Effector CD8-positive, alpha-beta T cell (primary cell): ENCODE measurements at regions not wholly inside any gene's neighbourhood (a gene's known extent, or its start where the extent isn't known, plus 50 kb on each side); places are given as distances from the start of the nearest gene placed in this dataset.
A peak's percentile ranks its signal among the peaks of the same experiment; 100 is the strongest.

Source experiments
- DNase-seq: peaks from one replicate; lab custom pipeline; 2025; lab: John Stamatoyannopoulos, UW

- peak; percentile 3 for DNase-seq
Observed at GRCh38 chr17:14813649-14814370, 451.3 kb downstream of the PMP22 start.

GRCh38 chr17:14808425-14808824, 456.7 kb downstream of the PMP22 start:
- no peak for DNase-seq

GRCh38 chr17:14805348-14805747, 459.8 kb downstream of the PMP22 start:
- DNase-seq, result no peak

DNA sequence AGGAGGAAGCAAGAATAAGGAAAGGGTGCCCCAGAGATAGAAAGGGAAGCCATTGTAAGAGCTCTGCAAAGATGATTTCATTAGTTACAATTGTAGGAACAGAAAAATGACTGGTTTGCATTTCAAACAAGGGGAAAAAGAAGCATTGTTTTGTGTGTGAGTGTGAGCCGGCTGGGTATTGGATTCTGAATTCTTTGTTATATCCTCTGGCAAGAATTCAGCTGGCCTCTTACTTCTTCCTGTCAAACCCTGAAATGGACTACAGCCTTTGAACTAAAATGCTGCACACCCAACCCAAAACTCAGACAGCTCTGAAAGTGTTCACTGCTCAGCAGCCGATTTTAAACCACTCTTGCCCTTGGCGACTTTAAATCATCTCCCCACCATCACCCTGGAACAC, 461.3 kb downstream of the PMP22 start:
- DNase-seq, result no peak

GRCh38 chr17:14797801-14798200, 467.3 kb downstream of the PMP22 start:
- DNase-seq, result no peak

DNA sequence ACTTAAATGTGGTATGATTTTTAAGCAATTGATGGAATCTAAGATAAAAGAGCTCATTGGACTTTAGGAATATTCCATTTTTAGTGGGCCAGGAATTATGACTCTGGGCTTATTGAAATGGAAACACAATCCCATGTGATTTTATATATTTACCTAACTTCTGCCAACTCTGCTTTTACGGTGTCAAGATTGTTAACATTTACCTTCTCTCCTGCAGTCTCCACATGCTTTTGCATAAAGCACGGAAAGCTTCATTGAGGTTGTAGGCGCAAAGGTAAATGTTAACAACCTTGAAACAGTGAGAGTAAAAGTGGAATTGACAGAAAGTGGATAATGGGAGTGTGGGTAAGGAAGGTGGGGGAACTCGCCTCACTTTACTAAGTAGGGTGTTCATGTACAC, 468.1 kb downstream of the PMP22 start:
- no peak for DNase-seq

GRCh38 chr17:14794961-14795360, 470.2 kb downstream of the PMP22 start:
- no peak for DNase-seq

DNA sequence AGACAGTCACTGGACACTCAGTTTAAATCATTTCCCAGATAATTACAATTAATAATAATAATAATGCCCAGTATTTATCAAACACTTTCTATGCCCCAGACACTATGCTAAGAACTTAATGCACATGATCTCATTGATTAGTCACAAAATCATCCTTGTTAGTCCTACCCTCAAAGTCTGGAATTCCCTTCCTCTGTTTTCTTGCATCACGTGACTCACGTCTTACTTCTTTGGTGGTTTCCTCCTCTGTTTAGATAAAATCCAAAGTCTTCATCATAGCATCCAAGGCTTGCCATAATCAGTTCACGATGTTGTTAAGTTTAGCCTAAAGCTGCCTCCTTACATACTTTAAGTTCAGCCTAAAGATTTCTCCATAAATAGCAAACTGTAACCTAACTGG, 471.9 kb downstream of the PMP22 start:
- DNase-seq, result no peak

DNA sequence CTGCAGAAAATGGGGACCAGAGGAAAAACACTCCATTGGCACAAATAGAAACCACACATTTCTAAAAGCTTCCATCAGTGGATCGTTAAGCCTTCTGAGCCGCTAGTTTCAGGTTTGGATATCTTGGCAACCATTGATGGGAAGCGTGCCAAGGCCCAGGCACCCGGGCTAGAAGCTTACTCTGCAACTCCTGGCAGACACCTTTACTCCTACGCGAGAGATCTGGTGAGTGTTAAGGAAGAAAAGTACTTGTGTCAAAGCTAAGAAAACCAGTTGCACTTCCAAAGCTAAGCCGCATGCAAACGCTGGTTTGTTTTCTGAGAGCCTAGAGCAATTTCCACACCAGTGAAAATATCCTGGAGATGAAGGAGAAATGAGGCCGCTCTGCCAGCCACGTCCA, 472.4 kb downstream of the PMP22 start:
- no peak for DNase-seq

GRCh38 chr17:14791221-14791620, 473.9 kb downstream of the PMP22 start:
- DNase-seq, result no peak

DNA sequence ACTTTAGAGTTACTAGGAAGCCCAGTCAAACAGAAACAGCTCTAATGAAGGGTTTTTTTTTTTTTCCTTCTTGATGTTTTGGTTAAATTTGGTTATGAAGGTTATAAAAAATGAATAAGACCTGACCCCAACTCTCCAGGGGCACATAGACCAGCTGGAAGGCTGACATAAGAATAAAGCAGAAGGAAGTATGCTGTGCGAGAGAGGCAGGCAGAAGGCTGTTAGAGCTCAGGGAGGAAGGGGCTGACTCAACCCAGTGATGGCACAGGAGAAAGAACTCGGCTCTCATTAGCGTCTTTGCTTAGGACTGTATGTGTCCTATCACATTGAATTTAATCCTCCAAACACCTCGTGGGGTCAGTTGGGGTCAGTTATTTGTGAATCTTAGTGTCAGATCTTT, 474.6 kb downstream of the PMP22 start:
- DNase-seq, result no peak

- peak; percentile 17 for DNase-seq
Observed at GRCh38 chr17:14784997-14785696, 480.0 kb downstream of the PMP22 start.

DNA sequence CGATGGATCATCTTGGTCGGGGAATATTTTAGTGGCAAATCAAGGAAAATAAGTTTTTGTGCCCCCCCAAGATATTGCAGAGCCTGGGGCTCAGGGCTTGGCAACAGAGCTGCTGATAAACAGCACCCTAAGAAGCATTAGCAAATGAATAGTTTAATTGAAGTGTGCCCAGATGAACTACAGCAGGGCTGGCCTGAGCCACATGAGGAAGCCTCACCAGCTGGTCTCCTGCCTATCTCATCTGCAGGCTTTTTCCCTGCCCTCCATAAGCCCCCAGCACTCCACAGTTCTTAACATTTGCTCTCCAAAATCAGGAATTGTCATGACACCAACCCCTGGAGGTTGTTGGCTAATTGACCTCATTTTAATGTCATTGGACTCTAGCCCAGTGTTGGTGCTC, 480.2 kb downstream of the HS3ST3B1 start:
- no peak for DNase-seq

- DNase-seq, result no peak
Observed at GRCh38 chr17:14780097-14780651, 479.3 kb downstream of the HS3ST3B1 start.

- no peak for DNase-seq
Observed at GRCh38 chr17:14779241-14779640, 478.4 kb downstream of the HS3ST3B1 start.

DNA sequence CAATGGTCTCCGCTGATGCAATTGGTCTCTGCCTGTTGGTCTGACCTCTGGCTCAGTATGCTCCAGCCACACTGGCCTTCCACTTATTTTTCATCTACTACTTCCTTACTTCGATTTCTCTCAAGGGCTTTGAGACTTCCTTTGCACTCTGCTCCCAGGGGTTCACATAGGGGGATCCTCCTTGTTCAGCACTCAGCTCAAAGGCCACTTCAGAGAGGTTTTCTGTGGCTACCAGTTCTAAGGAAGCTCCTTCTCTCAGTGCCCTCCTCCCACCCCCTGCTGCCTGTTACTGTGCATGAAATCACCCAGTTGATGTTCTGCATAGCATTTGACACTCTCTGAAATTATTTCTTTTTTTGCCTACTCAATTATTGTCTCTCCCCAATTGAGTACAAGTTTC, 476.4 kb downstream of the HS3ST3B1 start:
- no peak for DNase-seq

GRCh38 chr17:14776791-14777190, 475.9 kb downstream of the HS3ST3B1 start:
- DNase-seq, result no peak

DNA sequence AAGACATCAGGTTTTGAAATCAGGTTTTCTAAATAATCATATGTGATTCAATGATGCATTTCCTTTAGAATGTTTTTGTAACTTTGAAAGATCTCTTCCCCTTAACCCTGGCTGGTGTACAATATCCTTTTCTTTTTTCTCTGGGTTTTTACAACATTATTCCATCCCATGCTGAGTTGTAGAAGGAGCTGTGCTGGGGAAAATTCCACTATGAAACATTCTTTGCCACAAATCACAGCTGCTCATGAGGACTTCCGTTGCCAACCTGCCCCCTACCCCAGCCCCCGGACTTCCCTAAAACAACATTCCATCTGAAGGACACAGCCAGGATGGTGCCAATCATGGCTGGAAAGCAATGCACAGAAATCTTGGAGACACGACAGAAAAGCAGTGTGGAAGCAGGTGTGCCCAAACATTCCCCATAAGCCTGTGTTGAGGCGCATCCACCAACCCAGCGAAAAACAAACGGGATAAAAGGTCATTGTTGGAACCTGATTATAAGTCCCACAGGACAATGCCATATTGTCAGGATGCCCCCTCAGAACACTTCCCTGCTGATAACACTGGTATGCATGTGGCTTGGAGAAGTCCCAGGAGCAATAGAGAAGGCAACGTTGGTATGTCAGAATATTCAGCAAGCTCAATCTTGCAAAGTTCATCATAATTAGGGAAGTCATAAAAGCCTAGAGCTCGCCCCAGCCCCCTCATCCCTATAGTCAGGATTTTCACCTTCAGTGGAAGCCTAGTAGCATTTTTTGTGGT, 475.0 kb downstream of the HS3ST3B1 start:
- DNase-seq, result no peak

- DNase-seq, result no peak
Observed at GRCh38 chr17:14774774-14775173, 473.9 kb downstream of the HS3ST3B1 start.

DNA sequence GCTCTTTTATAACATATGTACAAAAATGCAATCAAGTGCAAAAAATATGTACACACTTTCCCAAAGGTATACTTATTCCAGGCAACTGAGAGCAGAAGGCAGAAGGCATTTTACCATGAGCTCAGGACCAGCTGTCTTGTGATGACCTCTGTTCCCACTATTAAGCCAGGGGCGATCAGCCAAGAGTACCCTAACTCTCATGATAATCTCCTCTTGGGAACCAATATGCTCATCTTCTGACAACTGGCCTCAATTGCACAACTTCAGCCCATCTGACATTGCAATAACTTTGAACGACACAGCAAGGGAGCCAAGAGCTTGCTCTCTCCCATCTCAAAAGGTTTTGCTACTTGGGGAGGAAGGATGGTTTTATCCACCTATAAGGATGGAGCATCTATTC, 471.9 kb downstream of the HS3ST3B1 start:
- DNase-seq, result no peak

GRCh38 chr17:14771543-14771942, 470.7 kb downstream of the HS3ST3B1 start:
- no peak for DNase-seq

GRCh38 chr17:14768923-14769322, 468.0 kb downstream of the HS3ST3B1 start:
- no peak for DNase-seq
